NCI-H2081 (cell line): ENCODE measurements at regions not wholly inside any gene's neighbourhood (a gene's known extent, or its start where the extent isn't known, plus 50 kb on each side); places are given as distances from the start of the nearest gene placed in this dataset.
"Not testable (repeated sequence)": the region's sequence is repeated elsewhere in the genome, so short reads cannot be mapped to it uniquely, and the experiment has no call there.

Experiments
- DNase-seq, 2 experiments: peaks; one replicate each; lab custom pipeline; 2025; lab: John Stamatoyannopoulos, UW

GRCh38 chr2:146697307-146697706 lies 1147.5 kb upstream of the ACVR2A start:
- DNase-seq, result no peak

- DNase-seq, result not testable (repeated sequence)
Observed at GRCh38 chr2:146696787-146697186, 1148.0 kb upstream of the ACVR2A start.

- no peak for DNase-seq
Observed at GRCh38 chr2:146681991-146682390, 1162.8 kb upstream of the ACVR2A start.

- DNase-seq, result no peak
Observed at GRCh38 chr2:146678516-146678915, 1166.3 kb upstream of the ACVR2A start.

GRCh38 chr2:146677280-146677679 lies 1167.5 kb upstream of the ACVR2A start:
- DNase-seq, result no peak

GRCh38 chr2:146669735-146670134 lies 1175.1 kb upstream of the ACVR2A start:
- no peak for DNase-seq

GRCh38 chr2:146666340-146666739 lies 1178.5 kb upstream of the ACVR2A start:
- DNase-seq, result no peak

- DNase-seq, result no peak
Observed at GRCh38 chr2:146665800-146666199, 1179.0 kb upstream of the ACVR2A start.

- DNase-seq, result peak; percentile 48 to 51
Observed at GRCh38 chr2:146661473-146662096, 1183.2 kb upstream of the ACVR2A start.

- no peak for DNase-seq
Observed at GRCh38 chr2:146659976-146660375, 1184.9 kb upstream of the ACVR2A start.

GRCh38 chr2:146652311-146652710 lies 1192.5 kb upstream of the ACVR2A start:
- DNase-seq, result no peak

- DNase-seq, result no peak
Observed at GRCh38 chr2:146651361-146651760, 1193.5 kb upstream of the ACVR2A start.

GRCh38 chr2:146642066-146642465 lies 1202.8 kb upstream of the ACVR2A start:
- DNase-seq, result peak in 1 of 2 experiments; percentile 9

- no peak for DNase-seq
Observed at GRCh38 chr2:146634230-146635097, 1210.4 kb upstream of the ACVR2A start.

GRCh38 chr2:146633159-146633558 lies 1211.7 kb upstream of the ACVR2A start:
- DNase-seq, result no peak

- no peak for DNase-seq
Observed at GRCh38 chr2:146632707-146633106, 1212.1 kb upstream of the ACVR2A start.

- no peak for DNase-seq
Observed at GRCh38 chr2:146624430-146625160, 1220.2 kb upstream of the ACVR2A start.

GRCh38 chr2:146623771-146624170 lies 1221.1 kb upstream of the ACVR2A start:
- no peak for DNase-seq

- DNase-seq, result no peak
Observed at GRCh38 chr2:146621656-146622055, 1223.2 kb upstream of the ACVR2A start.

- peak; percentile 92 to 98 for DNase-seq
Observed at GRCh38 chr2:146615778-146616177, 1229.1 kb upstream of the ACVR2A start.

GRCh38 chr2:146608490-146608889 lies 1236.3 kb upstream of the ACVR2A start:
- DNase-seq, result no peak

GRCh38 chr2:146604521-146604920 lies 1240.3 kb upstream of the ACVR2A start:
- DNase-seq, result no peak

GRCh38 chr2:146602856-146603255 lies 1242.0 kb upstream of the ACVR2A start:
- DNase-seq, result no peak
